NCI-H187 treated with DMSO at 0.1 percent for 48 hours (cell line): ENCODE measurements at regions not wholly inside any gene's neighbourhood (a gene's known extent, or its start where the extent isn't known, plus 50 kb on each side); places are given as distances from the start of the nearest gene placed in this dataset.

Source experiments
- DNase-seq: peaks from one replicate; lab custom pipeline; 2025; lab: John Stamatoyannopoulos, UW

- DNase-seq: no peak
Observed at GRCh38 chr14:38111046-38111445, 96.7 kb upstream of the SSTR1 start.

GRCh38 chr14:38113546-38113945 is 94.2 kb upstream of the SSTR1 start:
- DNase-seq: no peak

- no peak for DNase-seq
Observed at GRCh38 chr14:38116895-38117294, 90.8 kb upstream of the SSTR1 start.

GRCh38 chr14:38120109-38120508 is 87.6 kb upstream of the SSTR1 start:
- DNase-seq: no peak

GRCh38 chr14:38121320-38122020 is 86.2 kb upstream of the SSTR1 start:
- no peak for DNase-seq

GRCh38 chr14:38122241-38122640 is 85.5 kb upstream of the SSTR1 start:
- no peak for DNase-seq

GRCh38 chr14:38124506-38124905 is 83.2 kb upstream of the SSTR1 start:
- no peak for DNase-seq

- DNase-seq: no peak
Observed at GRCh38 chr14:38125481-38126037, 82.1 kb upstream of the SSTR1 start.

GRCh38 chr14:38127356-38127755 is 80.3 kb upstream of the SSTR1 start:
- DNase-seq: no peak

- no peak for DNase-seq
Observed at GRCh38 chr14:38127784-38128183, 79.9 kb upstream of the SSTR1 start.

- DNase-seq: no peak
Observed at GRCh38 chr14:38128640-38129039, 79.1 kb upstream of the SSTR1 start.

GRCh38 chr14:38129192-38129591 is 78.5 kb upstream of the SSTR1 start:
- no peak for DNase-seq

GRCh38 chr14:38129705-38130104 is 78.0 kb upstream of the SSTR1 start:
- DNase-seq: no peak

GRCh38 chr14:38134416-38135030 is 73.2 kb upstream of the SSTR1 start:
- no peak for DNase-seq

- DNase-seq: no peak
Observed at GRCh38 chr14:38135106-38135867, 72.4 kb upstream of the SSTR1 start.

GRCh38 chr14:38137005-38137404 is 70.7 kb upstream of the SSTR1 start:
- DNase-seq: no peak

- DNase-seq: no peak
Observed at GRCh38 chr14:38138473-38139138, 69.1 kb upstream of the SSTR1 start.

- DNase-seq: no peak
Observed at GRCh38 chr14:38139926-38140325, 67.8 kb upstream of the SSTR1 start.

GRCh38 chr14:38143170-38143569 is 64.5 kb upstream of the SSTR1 start:
- DNase-seq: no peak

GRCh38 chr14:38143659-38144505 is 63.8 kb upstream of the SSTR1 start:
- DNase-seq: no peak

GRCh38 chr14:38145142-38145541 is 62.6 kb upstream of the SSTR1 start:
- no peak for DNase-seq
